Left lung (tissue), 4 donors: ENCODE measurements at regions not wholly inside any gene's neighbourhood (a gene's known extent, or its start where the extent isn't known, plus 50 kb on each side); places are given as distances from the start of the nearest gene placed in this dataset.
"Not testable (repeated sequence)": the region's sequence is repeated elsewhere in the genome, so short reads cannot be mapped to it uniquely, and the experiment has no call there.

Experiments used
- ATAC-seq: fragments of 200-7000 bp; cut with Tn5 transposase; one replicate; pipeline ENCODE4 v1.9.1; 2020; ENCODE audit warnings: moderate library complexity
- DNase-seq, 4 donors: peaks; one replicate each; pipeline ENCODE4 v3.0.0-alpha.2; 2013 to 2020
- H3K27ac ChIP-seq, 2 donors: fragments of 200-600 bp; sonication (generic) in 1 of 2; one replicate each; pipeline versions ENCODE4 v1.5.0 to v1.8.0; 2020 to 2021
- H3K27me3 ChIP-seq, 2 donors: fragments of 200-600 bp; sonication (generic) in 1 of 2; one replicate each; pipeline versions ENCODE4 v1.5.0 to v1.8.0; 2020 to 2021
- H3K36me3 ChIP-seq, 2 donors: fragments of 200-600 bp; sonication (generic) in 1 of 2; one replicate each; pipeline versions ENCODE4 v1.5.0 to v1.8.0; 2020 to 2021
- H3K4me1 ChIP-seq, 2 donors: fragments of 200-600 bp; one replicate each; pipeline ENCODE4 v1.8.0; 2021
- H3K4me3 ChIP-seq, 2 donors: fragments of 200-600 bp; sonication (generic) in 1 of 2; one replicate each; pipeline versions ENCODE4 v1.5.0 to v1.8.0; 2020 to 2021; ENCODE audit warnings: mild to moderate bottlenecking in 1 of 2
- H3K9me3 ChIP-seq, 2 donors: fragments of 200-600 bp; sonication (generic) in 1 of 2; one replicate each; pipeline versions ENCODE4 v1.5.0 to v1.8.0; 2020 to 2021
- intact Hi-C, 2 donors: fragments of 100-400 bp; cut with DNase I; formaldehyde crosslinking; loops; one replicate each; pipeline versions ENCODE4 v1.11.2 to v1.14.2; 2022
- TF ChIP-seq, protein P1 (sequence below), 2 donors: fragments of 200-600 bp; sonication (generic) in 1 of 2; IDR thresholded peaks; one replicate each; pipeline versions ENCODE4 v1.5.0 to v1.8.0; 2021; ENCODE audit warnings: antibody characterized with exemption in 2 of 2
- donor health status: DM: no; HTN: yes; CAD: no.
- donor health status: DM: no; HTN: no; CAD: no.

DNA sequence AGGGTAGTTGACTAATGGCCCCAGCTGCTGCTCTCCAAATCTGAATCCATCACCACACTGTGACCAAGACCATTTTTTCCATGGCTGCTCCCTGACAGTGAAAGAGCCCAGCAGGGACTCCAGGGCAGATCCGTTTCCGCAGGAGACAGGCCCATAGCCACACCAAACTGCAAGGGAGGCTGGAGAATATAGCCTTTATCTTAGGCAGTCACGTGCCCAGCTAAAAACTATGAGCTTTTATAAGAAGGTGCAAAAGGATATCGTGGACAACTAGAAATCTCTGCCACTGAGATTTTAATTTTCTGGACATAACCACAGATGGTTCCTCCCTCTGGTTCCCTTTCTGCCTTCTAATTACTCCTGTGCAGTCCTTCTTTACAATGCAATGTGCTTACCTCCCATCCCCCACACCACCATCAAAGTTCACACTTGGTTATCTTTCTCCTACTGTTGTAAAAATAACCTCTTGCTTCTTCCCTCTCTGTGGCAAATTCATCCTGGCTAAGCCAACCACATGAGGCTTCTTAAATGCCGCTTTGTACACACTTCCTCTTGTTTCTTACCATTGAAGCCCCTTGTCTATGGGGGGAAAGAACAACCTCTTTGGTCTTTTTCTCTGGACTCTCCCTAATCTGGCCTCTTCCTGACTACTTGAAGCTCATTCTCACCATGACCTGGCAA is 233.7 kb downstream of the SHQ1 start:
- no peaks in the 10 kb centered on the region for H3K36me3 ChIP-seq
- H3K4me1 ChIP-seq, result no peaks in the 10 kb centered on the region
- no peak for DNase-seq
- H3K27me3 ChIP-seq, result no peaks in the 10 kb centered on the region
- TF ChIP-seq, protein P1, sequence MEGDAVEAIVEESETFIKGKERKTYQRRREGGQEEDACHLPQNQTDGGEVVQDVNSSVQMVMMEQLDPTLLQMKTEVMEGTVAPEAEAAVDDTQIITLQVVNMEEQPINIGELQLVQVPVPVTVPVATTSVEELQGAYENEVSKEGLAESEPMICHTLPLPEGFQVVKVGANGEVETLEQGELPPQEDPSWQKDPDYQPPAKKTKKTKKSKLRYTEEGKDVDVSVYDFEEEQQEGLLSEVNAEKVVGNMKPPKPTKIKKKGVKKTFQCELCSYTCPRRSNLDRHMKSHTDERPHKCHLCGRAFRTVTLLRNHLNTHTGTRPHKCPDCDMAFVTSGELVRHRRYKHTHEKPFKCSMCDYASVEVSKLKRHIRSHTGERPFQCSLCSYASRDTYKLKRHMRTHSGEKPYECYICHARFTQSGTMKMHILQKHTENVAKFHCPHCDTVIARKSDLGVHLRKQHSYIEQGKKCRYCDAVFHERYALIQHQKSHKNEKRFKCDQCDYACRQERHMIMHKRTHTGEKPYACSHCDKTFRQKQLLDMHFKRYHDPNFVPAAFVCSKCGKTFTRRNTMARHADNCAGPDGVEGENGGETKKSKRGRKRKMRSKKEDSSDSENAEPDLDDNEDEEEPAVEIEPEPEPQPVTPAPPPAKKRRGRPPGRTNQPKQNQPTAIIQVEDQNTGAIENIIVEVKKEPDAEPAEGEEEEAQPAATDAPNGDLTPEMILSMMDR (IDR thresholded peaks at IDR 0.05), result no peak
- no peak overlapping the region for H3K4me3 ChIP-seq
- intact Hi-C loops, result no loop called here
- no peak overlapping the region for H3K27ac ChIP-seq
- ATAC-seq, result no peak
- no peaks in the 10 kb centered on the region for H3K9me3 ChIP-seq

- no peak for DNase-seq
- Histone ChIP-seq H3K27ac (no peak overlapping the region), H3K27me3 (no peaks in the 10 kb centered on the region)
Measured at GRCh38 chr3:72613871-72614270, 234.4 kb downstream of the SHQ1 start.

DNA sequence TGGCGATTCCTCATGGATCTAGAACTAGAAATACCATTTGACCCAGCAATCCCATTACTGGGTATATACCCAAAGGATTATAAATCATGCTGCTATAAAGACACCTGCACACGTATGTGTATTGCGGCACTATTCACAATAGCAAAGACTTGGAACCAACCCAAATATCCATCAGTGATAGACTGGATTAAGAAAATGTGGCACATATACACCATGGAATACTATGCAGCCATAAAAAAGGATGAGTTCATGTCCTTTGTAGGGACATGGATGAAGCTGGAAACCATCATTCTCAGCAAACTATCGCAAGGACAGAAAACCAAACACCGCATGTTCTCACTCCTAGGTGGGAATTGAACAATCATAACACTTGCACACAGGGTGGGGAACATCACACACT is 239.1 kb downstream of the SHQ1 start:
- H3K36me3 ChIP-seq, H3K4me3 ChIP-seq, H3K9me3 ChIP-seq, H3K27ac ChIP-seq, H3K27me3 ChIP-seq, DNase-seq, H3K4me1 ChIP-seq, ATAC-seq, intact Hi-C loops: not testable (repeated sequence)

More at GRCh38 chr3:72613871-72614270, 234.4 kb downstream of the SHQ1 start:
- TF ChIP-seq, protein P1 (IDR thresholded peaks at IDR 0.05), result no peak
- intact Hi-C loops, result no loop called here
- no peak for ATAC-seq
- H3K9me3 ChIP-seq, result no peaks in the 10 kb centered on the region
- H3K4me3 ChIP-seq, result no peak overlapping the region
- H3K4me1 ChIP-seq, result no peaks in the 10 kb centered on the region
- H3K36me3 ChIP-seq, result no peaks in the 10 kb centered on the region

GRCh38 chr3:72606005-72606800 is 242.0 kb downstream of the SHQ1 start:
- intact Hi-C loops, result no loop called here
- Histone ChIP-seq H3K36me3 (no peaks in the 10 kb centered on the region), H3K4me3 (no peak overlapping the region), H3K4me1 (no peaks in the 10 kb centered on the region), H3K27ac (no peak overlapping the region), H3K27me3 (no peaks in the 10 kb centered on the region), H3K9me3 (no peaks in the 10 kb centered on the region)
- TF ChIP-seq, protein P1 (IDR thresholded peaks at IDR 0.05), result no peak
- ATAC-seq (no peak), DNase-seq (no peak)

DNA sequence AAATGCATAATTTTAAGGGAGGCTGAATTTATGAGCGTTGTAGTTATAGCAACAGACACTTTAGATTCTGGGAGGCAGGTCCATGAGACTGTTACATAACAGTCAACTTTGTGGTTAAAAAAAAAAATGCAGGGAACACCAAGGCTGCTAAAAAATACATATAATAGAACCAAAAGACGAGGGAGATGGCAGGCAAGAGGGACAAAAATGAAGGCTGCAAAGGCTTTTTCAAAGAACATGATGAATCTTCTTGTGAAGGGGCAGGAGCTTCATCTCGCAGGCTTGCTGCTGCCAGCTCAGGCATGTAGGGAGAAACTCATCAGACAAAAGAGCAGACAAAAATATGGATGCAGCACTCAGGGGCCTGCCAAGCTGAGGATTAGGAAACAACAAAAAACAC is 243.9 kb downstream of the SHQ1 start:
- H3K9me3 ChIP-seq, result no peaks in the 10 kb centered on the region
- H3K4me3 ChIP-seq, result no peak overlapping the region
- intact Hi-C loops, result no loop called here
- TF ChIP-seq, protein P1 (IDR thresholded peaks at IDR 0.05), result no peak
- ATAC-seq (no peak), DNase-seq (no peak)
- H3K27me3 ChIP-seq, result no peaks in the 10 kb centered on the region
- no peaks in the 10 kb centered on the region for H3K4me1 ChIP-seq
- no peak overlapping the region for H3K27ac ChIP-seq
- no peaks in the 10 kb centered on the region for H3K36me3 ChIP-seq
